Neural cell (in vitro differentiated cells): ENCODE measurements at regions not wholly inside any gene's neighbourhood (a gene's known extent, or its start where the extent isn't known, plus 50 kb on each side); places are given as distances from the start of the nearest gene placed in this dataset.

ENCODE experiments used
- CTCF ChIP-seq: fragments of 450-650 bp; IDR thresholded peaks from 2 replicates; pipeline ENCODE4 v1.5.1; 2014; ENCODE audit warnings: antibody characterized with exemption, mild to moderate bottlenecking, moderate library complexity; ENCODE audit not compliant: poor library complexity, severe bottlenecking
- RAD21 ChIP-seq: fragments of 450-650 bp; conservative IDR thresholded peaks from 2 replicates; pipeline ENCODE4 v1.6.1; 2014; ENCODE audit warnings: antibody characterized with exemption, mild to moderate bottlenecking, moderate library complexity
- SMC3 ChIP-seq: fragments of 450-650 bp; conservative IDR thresholded peaks from 2 replicates; pipeline ENCODE4 v1.6.1; 2014; ENCODE audit warnings: antibody characterized with exemption, mild to moderate bottlenecking, moderate library complexity; ENCODE audit not compliant: poor library complexity
- TAF1 ChIP-seq: IDR thresholded peaks from 2 replicates; pipeline ENCODE4 v1.6.1; 2012; ENCODE audit warnings: low read depth
- TF ChIP-seq, protein P1 (sequence below): IDR thresholded peaks from 2 replicates; pipeline ENCODE4 v1.6.1; 2012; ENCODE audit warnings: borderline replicate concordance

DNA sequence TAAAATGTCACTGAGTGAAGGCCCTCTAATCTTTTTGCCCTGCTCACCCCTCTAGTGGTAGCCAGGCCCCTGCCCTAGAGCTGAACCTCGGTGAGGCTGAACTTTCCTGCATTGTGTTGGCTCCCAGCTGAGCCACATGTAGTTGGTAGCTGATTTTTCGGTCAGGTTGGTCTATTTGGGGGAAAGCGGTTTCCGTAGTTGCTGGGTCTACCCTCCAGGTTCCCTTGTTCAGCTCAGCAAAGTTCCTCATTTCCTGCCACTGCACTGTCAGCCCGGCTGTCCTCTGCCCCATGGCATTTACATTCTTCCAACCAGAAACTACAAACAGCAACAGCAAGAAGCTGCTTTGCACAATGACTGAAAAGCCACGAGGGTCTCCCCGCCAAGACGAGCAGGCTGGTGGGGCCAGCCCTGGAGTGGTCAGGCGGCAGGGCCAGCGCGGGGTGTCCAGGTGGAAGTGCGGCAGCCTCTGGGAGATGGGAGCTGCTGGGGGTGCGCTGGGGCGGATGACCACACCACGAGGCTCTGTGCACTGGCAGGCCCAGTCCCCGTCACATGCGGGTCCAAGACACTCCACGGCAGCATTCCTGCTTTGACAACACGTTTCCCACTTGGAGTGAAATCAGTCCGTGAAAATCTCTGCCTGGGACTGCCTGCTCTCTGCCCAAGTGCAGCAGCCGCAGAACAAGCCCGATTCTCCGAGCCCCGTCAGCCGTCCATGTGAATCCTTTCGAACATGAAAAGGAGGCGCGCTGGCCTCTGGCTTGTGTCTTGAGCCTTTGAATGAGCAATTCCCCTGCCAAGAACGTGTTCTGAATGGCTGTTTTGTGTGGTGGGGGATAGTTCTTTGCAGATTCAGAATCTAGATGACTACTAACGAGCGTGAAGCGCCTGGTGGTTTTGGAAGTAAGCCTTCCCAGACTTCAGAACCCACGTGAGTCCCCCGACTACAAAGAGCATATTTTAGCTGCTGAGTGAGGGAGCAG lies 159.4 kb downstream of the ASB1 start:
- TF ChIP-seq TAF1 = no peak
- TF ChIP-seq CTCF = no peak
- no peak for TF ChIP-seq SMC3
- TF ChIP-seq, protein P1, sequence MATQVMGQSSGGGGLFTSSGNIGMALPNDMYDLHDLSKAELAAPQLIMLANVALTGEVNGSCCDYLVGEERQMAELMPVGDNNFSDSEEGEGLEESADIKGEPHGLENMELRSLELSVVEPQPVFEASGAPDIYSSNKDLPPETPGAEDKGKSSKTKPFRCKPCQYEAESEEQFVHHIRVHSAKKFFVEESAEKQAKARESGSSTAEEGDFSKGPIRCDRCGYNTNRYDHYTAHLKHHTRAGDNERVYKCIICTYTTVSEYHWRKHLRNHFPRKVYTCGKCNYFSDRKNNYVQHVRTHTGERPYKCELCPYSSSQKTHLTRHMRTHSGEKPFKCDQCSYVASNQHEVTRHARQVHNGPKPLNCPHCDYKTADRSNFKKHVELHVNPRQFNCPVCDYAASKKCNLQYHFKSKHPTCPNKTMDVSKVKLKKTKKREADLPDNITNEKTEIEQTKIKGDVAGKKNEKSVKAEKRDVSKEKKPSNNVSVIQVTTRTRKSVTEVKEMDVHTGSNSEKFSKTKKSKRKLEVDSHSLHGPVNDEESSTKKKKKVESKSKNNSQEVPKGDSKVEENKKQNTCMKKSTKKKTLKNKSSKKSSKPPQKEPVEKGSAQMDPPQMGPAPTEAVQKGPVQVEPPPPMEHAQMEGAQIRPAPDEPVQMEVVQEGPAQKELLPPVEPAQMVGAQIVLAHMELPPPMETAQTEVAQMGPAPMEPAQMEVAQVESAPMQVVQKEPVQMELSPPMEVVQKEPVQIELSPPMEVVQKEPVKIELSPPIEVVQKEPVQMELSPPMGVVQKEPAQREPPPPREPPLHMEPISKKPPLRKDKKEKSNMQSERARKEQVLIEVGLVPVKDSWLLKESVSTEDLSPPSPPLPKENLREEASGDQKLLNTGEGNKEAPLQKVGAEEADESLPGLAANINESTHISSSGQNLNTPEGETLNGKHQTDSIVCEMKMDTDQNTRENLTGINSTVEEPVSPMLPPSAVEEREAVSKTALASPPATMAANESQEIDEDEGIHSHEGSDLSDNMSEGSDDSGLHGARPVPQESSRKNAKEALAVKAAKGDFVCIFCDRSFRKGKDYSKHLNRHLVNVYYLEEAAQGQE = no peak
- no peak for TF ChIP-seq RAD21
